HG02763 (cell line): ENCODE measurements at regions not wholly inside any gene's neighbourhood (a gene's known extent, or its start where the extent isn't known, plus 50 kb on each side); places are given as distances from the start of the nearest gene placed in this dataset.
"Not testable (repeated sequence)": the region's sequence is repeated elsewhere in the genome, so short reads cannot be mapped to it uniquely, and the experiment has no call there.

ENCODE experiments used
- ATAC-seq: cut with Tn5 transposase; IDR thresholded peaks from one replicate; pipeline ENCODE4 v1.9.1; 2021; ENCODE audit warnings: mild to moderate bottlenecking, moderate library complexity; ENCODE audit not compliant: unreplicated experiment

GRCh38 chr14:87067061-87067460 lies 925.9 kb downstream of the GALC start:
- ATAC-seq: no peak

GRCh38 chr14:87066221-87066817 lies 926.7 kb downstream of the GALC start:
- no peak for ATAC-seq

GRCh38 chr14:87065366-87065765 lies 927.6 kb downstream of the GALC start:
- ATAC-seq: no peak

- ATAC-seq: no peak
These were observed 929.8 kb downstream of the GALC start for GRCh38 chr14:87063181-87063580.

- no peak for ATAC-seq
These were observed 932.6 kb downstream of the GALC start for GRCh38 chr14:87060405-87060804.

GRCh38 chr14:87059060-87059839 lies 933.7 kb downstream of the GALC start:
- ATAC-seq: no peak

- ATAC-seq: no peak
These were observed 938.0 kb downstream of the GALC start for GRCh38 chr14:87055007-87055406.

- no peak for ATAC-seq
These were observed 940.2 kb downstream of the GALC start for GRCh38 chr14:87052646-87053225.

GRCh38 chr14:87050421-87050820 lies 942.6 kb downstream of the GALC start:
- ATAC-seq: no peak

- ATAC-seq: no peak
These were observed 943.0 kb downstream of the GALC start for GRCh38 chr14:87049950-87050349.

GRCh38 chr14:87046960-87047359 lies 946.0 kb downstream of the GALC start:
- no peak for ATAC-seq

- no peak for ATAC-seq
These were observed 947.0 kb downstream of the GALC start for GRCh38 chr14:87045956-87046355.

- ATAC-seq: no peak
These were observed 947.7 kb downstream of the GALC start for GRCh38 chr14:87045246-87045645.

- no peak for ATAC-seq
These were observed 948.2 kb downstream of the GALC start for GRCh38 chr14:87044807-87045206.

- no peak for ATAC-seq
These were observed 949.2 kb downstream of the GALC start for GRCh38 chr14:87043667-87044200.

- no peak for ATAC-seq
These were observed 950.6 kb downstream of the GALC start for GRCh38 chr14:87042354-87042753.

- ATAC-seq: no peak
These were observed 951.5 kb downstream of the GALC start for GRCh38 chr14:87041290-87042020.

- no peak for ATAC-seq
These were observed 958.3 kb downstream of the GALC start for GRCh38 chr14:87034680-87035079.

- no peak for ATAC-seq
These were observed 962.8 kb downstream of the GALC start for GRCh38 chr14:87030197-87030596.

- not testable (repeated sequence) for ATAC-seq
These were observed 972.9 kb downstream of the GALC start for GRCh38 chr14:87020106-87020505.

- no peak for ATAC-seq
These were observed 974.7 kb downstream of the GALC start for GRCh38 chr14:87018294-87018693.
